Large intestine (tissue), 3 donors: ENCODE measurements at regions not wholly inside any gene's neighbourhood (a gene's known extent, or its start where the extent isn't known, plus 50 kb on each side); places are given as distances from the start of the nearest gene placed in this dataset.

ENCODE experiments used
- DNase-seq, 2 donors: peaks; one replicate each; pipeline versions ENCODE4 v3.0.0 to v3.0.0-alpha.2; 2013
- H3K27ac ChIP-seq: one replicate; pipeline ENCODE4 v1.5.1; 2013; ENCODE audit warnings: low read length
- H3K27me3 ChIP-seq: 2 replicates; pipeline ENCODE4 v1.6.1; 2013; ENCODE audit warnings: low read length; ENCODE audit not compliant: control insufficient read depth, insufficient read depth
- H3K36me3 ChIP-seq: 2 replicates; pipeline ENCODE4 v1.6.1; 2013; ENCODE audit warnings: low read length; ENCODE audit not compliant: control insufficient read depth, insufficient read depth
- H3K4me1 ChIP-seq: one replicate; pipeline ENCODE4 v1.6.1; 2013; ENCODE audit warnings: low read length; ENCODE audit not compliant: control insufficient read depth, insufficient read depth
- H3K4me3 ChIP-seq: one replicate; pipeline ENCODE4 v1.5.1; 2013; ENCODE audit warnings: low read length
- H3K9me3 ChIP-seq: one replicate; pipeline ENCODE4 v1.6.1; 2013; ENCODE audit warnings: mild to moderate bottlenecking, low read depth, low read length, moderate library complexity; ENCODE audit not compliant: control insufficient read depth
- WGBS: methylation state at CpG from one replicate; pipeline ENCODE4 v1.1.5; 2013; ENCODE audit warnings: low lambda C conversion rate; ENCODE audit not compliant: insufficient coverage; 5-methylcytosine and 5-hydroxymethylcytosine counted together

DNA sequence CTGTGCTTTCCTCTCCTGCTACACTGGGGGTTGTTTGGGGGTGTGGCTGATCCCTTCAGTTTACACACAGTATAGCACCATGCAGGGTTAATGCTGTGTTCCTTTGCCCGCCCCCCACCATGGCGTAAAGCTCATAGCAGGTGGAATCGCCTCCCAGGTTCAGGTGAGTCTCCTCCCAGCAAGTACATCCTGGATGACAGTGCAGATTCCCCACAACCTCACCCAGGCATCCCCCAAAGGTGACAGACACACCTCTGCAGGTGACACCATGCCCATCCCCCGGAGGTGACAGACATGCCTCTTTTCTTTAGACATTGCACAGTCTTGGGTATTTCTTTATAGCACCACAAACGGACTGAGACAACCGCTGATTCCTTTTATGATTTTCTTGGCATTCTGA is 343.7 kb downstream of the BRD1 start:
- H3K4me1 ChIP-seq, result no peaks in the 10 kb centered on the region
- no peaks in the 10 kb centered on the region for H3K36me3 ChIP-seq
- H3K27me3 ChIP-seq, result peaks cover 28% of the 10 kb centered on the region
- H3K27ac ChIP-seq, result no peak overlapping the region
- DNase-seq, result no peak
- no peaks in the 10 kb centered on the region for H3K9me3 ChIP-seq
- no CpG with 5 or more reads among the region's 6 CpGs for WGBS
- H3K4me3 ChIP-seq, result no peak overlapping the region

GRCh38 chr22:49483281-49483870 is 344.3 kb downstream of the BRD1 start:
- no CpG with 5 or more reads among the region's 17 CpGs for WGBS
- peak in 1 of 2 donors; percentile 50 for DNase-seq
- Histone ChIP-seq H3K4me3 (no peak overlapping the region), H3K4me1 (no peaks in the 10 kb centered on the region), H3K9me3 (no peaks in the 10 kb centered on the region), H3K36me3 (no peaks in the 10 kb centered on the region), H3K27ac (no peak overlapping the region), H3K27me3 (peaks cover 28% of the 10 kb centered on the region)

GRCh38 chr22:49482811-49483210 is 344.9 kb downstream of the BRD1 start:
- H3K27me3 ChIP-seq, result peaks cover 28% of the 10 kb centered on the region
- H3K9me3 ChIP-seq, result no peaks in the 10 kb centered on the region
- no peak overlapping the region for H3K4me3 ChIP-seq
- no peak for DNase-seq
- WGBS, result 80% methylated on average over 1 of the region's 13 CpGs
- H3K4me1 ChIP-seq, result no peaks in the 10 kb centered on the region
- H3K27ac ChIP-seq, result no peak overlapping the region
- no peaks in the 10 kb centered on the region for H3K36me3 ChIP-seq

DNA sequence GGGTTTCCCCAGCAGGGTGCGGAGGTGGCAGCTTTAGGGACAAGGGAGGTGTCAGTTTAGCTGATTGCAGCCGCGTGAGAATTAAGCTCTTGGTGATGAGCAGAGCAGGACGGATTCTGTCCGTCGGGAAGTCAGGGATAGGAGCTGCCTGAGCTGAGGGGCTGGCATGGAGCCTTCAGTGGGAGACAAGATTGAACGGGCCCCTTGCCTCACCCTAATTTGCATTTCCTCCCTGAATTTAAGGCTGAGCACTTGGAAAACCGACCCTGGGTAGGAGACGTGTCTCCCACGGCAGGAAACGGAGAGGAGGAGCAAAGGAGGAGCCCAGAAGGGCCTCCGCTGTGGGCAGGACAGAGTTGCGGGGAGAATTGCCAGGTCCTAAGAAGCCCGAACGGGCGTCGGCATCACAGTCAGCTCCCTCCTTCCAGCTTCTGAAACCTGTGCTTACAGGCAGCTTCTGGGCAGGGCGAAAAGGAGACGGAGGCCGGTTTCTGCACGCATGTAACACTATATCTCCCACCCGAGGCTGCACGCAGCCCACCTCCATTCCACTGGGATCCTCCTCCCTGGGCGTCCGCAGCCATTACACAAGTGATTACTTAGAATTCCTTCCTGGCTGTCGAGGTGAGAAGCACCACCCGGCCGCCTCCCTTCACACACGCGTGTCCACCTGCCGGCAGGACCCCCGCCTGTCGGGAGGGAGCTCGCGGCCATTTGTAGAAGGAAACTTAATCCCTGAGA is 345.8 kb downstream of the BRD1 start:
- Histone ChIP-seq H3K4me1 (no peaks in the 10 kb centered on the region), H3K4me3 (no peak overlapping the region), H3K36me3 (no peaks in the 10 kb centered on the region), H3K27me3 (peaks cover 28% of the 10 kb centered on the region), H3K9me3 (no peaks in the 10 kb centered on the region), H3K27ac (no peak overlapping the region)
- WGBS, result no CpG with 5 or more reads among the region's 35 CpGs
- DNase-seq, result no peak

DNA sequence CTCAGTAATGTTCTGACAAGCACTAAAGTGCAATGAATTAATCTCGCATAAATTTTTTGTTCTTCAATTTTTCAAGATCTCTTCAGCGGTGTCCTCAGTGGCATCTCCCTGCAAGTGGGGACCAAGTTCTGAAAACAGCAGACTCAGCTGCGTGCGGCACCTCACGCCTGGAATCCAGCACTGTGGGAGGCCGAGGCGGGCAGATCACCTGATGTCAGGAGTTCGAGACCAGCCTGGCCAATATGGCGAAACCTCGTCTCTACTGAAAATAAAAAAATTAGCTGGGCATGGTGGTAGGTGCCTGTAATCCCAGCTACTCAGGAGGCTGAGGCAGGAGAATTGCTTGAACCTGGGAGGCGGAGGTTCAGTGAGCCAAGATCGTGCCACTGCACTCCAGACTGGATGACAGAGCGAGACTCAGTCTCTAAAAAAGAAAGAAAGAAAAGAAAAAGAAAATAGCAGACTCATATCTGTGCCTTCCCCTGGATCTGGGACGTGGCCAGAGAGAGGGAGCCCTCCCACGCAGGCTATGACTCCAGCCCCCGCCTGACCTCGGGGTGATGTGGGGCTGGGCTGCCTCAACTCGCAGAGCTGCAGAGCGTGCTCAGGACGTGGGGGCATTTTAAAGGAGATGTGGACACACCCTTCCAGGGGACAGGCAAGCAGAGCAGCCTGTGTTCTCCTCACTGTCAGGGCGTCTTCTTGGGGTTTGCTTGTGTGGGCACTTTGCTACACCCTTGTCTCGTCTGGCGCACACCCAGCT is 346.6 kb downstream of the BRD1 start:
- Histone ChIP-seq H3K36me3 (no peaks in the 10 kb centered on the region), H3K27me3 (peaks cover 28% of the 10 kb centered on the region), H3K4me1 (no peaks in the 10 kb centered on the region), H3K4me3 (no peak overlapping the region), H3K27ac (no peak overlapping the region), H3K9me3 (no peaks in the 10 kb centered on the region)
- no peak for DNase-seq
- whole genome bisulfite sequencing, result 82% methylated on average over 2 of the region's 23 CpGs

- no peaks in the 10 kb centered on the region for H3K9me3 ChIP-seq
- no peaks in the 10 kb centered on the region for H3K36me3 ChIP-seq
- H3K27me3 ChIP-seq, result peaks cover 28% of the 10 kb centered on the region
- H3K27ac ChIP-seq, result no peak overlapping the region
- 75% methylated on average over 3 of the region's 9 CpGs for whole genome bisulfite sequencing
- DNase-seq, result no peak
- H3K4me1 ChIP-seq, result no peaks in the 10 kb centered on the region
- H3K4me3 ChIP-seq, result no peak overlapping the region
Observed at GRCh38 chr22:49480331-49480730, 347.3 kb downstream of the BRD1 start.

DNA sequence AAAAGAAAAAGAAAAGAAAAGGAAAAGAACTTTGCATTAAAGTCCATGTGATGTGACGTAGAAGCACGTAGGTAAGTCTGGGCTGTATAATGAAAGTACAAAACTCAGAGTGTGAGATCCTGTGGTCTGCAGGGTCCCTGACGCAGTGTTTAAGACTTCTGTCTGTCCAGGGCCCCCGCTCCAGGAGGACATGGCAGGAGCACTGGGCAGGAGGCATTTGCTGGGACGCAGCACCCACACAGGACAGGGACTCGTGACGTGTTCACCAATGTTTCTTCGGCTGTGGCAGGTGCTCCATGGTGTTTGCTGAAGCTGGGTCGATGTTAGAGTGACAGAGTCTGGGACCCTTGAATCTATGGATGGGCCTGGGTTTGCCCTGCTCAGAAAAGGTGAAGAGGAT is 348.1 kb downstream of the BRD1 start:
- peaks cover 28% of the 10 kb centered on the region for H3K27me3 ChIP-seq
- 92% methylated on average over 2 of the region's 9 CpGs for WGBS
- no peaks in the 10 kb centered on the region for H3K36me3 ChIP-seq
- H3K9me3 ChIP-seq, result no peaks in the 10 kb centered on the region
- H3K4me3 ChIP-seq, result no peak overlapping the region
- DNase-seq, result no peak
- no peaks in the 10 kb centered on the region for H3K4me1 ChIP-seq
- no peak overlapping the region for H3K27ac ChIP-seq

DNA sequence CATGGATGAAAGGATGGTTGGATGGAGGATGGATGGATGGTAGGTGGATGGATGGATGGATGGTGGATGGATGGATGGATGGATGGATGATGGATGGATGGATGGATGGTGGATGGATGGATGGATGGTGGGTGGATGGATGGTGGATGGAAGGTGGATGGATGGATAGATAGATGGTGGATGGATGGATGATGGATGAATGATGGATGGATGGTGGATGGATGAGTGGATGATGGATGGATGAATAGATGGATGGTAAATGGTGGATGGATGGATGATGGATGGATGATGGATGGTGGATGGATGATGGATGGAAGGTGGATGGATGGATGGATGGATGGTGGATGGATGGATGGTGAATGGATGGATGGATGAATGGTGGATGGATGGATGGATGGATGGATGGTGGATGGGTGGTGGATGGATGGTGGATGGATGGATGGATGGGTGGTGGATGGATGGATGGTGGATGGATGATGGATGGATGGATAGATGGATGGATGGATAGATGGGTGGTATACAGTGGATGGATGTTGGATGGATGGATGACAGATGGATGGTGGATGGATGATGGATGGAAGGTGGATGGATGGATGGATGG is 350.8 kb downstream of the BRD1 start:
- Histone ChIP-seq H3K4me3 (no peak overlapping the region), H3K36me3 (no peaks in the 10 kb centered on the region)
- no peak for DNase-seq

GRCh38 chr22:49476176-49476575 is 351.5 kb downstream of the BRD1 start:
- WGBS, result 80% methylated on average over 3 of the region's 5 CpGs
- Histone ChIP-seq H3K4me1 (no peaks in the 10 kb centered on the region), H3K9me3 (no peaks in the 10 kb centered on the region), H3K36me3 (no peaks in the 10 kb centered on the region), H3K4me3 (no peak overlapping the region), H3K27ac (no peak overlapping the region), H3K27me3 (peaks cover 8% of the 10 kb centered on the region)
- DNase-seq, result no peak

More for the DNA sequence above, 350.8 kb downstream of the BRD1 start:
- H3K9me3 ChIP-seq, result no peaks in the 10 kb centered on the region
- H3K4me1 ChIP-seq, result no peaks in the 10 kb centered on the region
- peaks cover 15% of the 10 kb centered on the region for H3K27me3 ChIP-seq
- no peak overlapping the region for H3K27ac ChIP-seq

DNA sequence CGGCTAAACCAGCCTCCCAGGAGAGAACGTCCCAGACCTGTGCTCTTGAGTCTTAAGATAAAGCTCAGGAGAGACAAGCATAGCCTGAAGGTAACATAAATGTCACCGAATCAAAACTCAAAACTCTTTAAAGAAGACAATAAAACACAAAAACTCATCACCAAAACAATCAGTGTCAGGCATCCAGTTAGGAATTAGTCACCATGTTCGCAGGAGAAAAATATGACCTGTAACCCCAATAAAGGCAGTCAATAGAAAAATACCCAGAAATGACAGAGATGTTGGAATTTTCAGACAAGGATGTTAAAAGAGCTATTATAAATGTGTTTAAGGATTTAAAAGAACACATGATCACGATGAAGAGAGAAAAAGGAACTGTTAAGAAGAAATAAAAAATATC is 352.4 kb downstream of the BRD1 start:
- Histone ChIP-seq H3K4me1 (no peaks in the 10 kb centered on the region), H3K9me3 (no peaks in the 10 kb centered on the region), H3K4me3 (no peak overlapping the region), H3K36me3 (no peaks in the 10 kb centered on the region), H3K27me3 (peaks cover 3% of the 10 kb centered on the region), H3K27ac (no peak overlapping the region)
- WGBS, result 76% methylated on average over 2 of the region's 5 CpGs
- no peak for DNase-seq
